Erythroblast (primary cell): ENCODE measurements at regions not wholly inside any gene's neighbourhood (a gene's known extent, or its start where the extent isn't known, plus 50 kb on each side); places are given as distances from the start of the nearest gene placed in this dataset.

ENCODE experiments used
- DNase-seq, 2 experiments: peaks; one replicate each; lab custom pipeline; 2025; lab: John Stamatoyannopoulos, UW
- GATA1 ChIP-seq: IDR thresholded peaks from 2 replicates; pipeline ENCODE4 v1.6.1; 2011; ENCODE audit warnings: low read depth, mild to moderate bottlenecking, control low read depth, low read length, moderate library complexity
- POLR2A ChIP-seq: IDR thresholded peaks from 2 replicates; pipeline ENCODE4 v1.6.1; 2011; ENCODE audit warnings: mild to moderate bottlenecking, low read length

GRCh38 chr4:22129454-22130029 is 181.0 kb upstream of the KCNIP4 start:
- TF ChIP-seq POLR2A (no peak), GATA1 (no peak)
- DNase-seq, result peak; percentile 1 to 25

- no peak for DNase-seq
- TF ChIP-seq POLR2A (no peak), GATA1 (no peak)
These were observed 173.5 kb upstream of the KCNIP4 start for GRCh38 chr4:22122062-22122461.

DNA sequence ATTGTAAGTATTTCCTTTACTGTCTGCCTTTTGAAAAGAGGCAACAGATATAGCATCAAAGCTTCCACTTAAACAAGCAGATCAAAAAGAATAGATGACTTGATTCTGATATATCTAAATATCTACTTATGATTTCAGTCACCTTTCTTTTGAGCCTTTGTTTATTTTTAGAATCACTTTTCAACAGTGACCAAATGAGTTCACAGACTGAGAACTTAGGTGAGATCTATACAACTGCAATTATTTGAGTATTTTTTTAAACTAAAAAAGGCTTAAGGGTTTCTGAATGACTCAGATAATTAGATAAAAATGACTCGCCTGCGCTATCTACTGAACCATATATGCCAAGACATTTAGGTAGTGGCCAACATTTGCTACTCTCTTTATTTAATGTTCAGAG is 166.7 kb upstream of the KCNIP4 start:
- no peak for DNase-seq
- no peak for TF ChIP-seq GATA1
- no peak for TF ChIP-seq POLR2A

DNA sequence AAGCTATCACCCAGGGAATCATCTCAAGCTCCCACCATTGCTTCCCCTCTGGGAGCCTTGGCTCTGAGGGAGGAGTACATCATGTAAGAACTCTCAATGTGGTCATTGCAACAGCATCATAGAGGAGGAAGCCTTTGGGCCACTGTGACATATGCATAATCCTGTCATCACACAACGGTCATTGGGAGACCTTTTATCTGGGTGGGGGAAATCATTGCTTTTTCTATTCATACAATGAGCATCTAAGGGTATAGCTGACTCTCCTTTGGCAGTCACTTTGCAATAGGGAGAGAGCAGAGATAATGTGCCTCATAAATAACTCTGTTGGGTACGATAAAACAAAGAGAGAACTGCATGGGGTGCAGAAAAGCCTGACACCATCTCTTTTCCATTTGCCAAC is 155.2 kb upstream of the KCNIP4 start:
- TF ChIP-seq GATA1, result no peak
- TF ChIP-seq POLR2A, result no peak
- no peak for DNase-seq

- TF ChIP-seq POLR2A (no peak), GATA1 (no peak)
- DNase-seq, result no peak
These were observed 151.3 kb upstream of the KCNIP4 start for GRCh38 chr4:22099896-22100295.

DNA sequence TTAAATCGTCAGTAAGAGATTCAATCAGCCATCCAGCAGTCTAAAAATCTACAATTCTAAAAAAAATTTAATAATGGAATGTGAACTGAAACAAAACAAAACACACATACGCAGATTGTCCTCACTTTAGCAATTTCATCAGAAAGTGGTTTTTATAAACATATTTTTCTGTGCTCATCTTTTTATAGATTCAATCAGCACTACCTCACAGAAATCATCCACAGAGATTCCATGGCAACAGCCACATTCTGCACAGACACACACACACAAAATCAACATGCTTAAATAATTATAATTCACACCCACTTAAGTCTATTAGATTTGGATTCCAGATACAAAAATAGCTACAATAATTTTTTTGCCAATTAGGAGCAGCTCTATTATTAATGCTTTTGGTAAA is 149.0 kb upstream of the KCNIP4 start:
- TF ChIP-seq POLR2A, result no peak
- DNase-seq, result no peak

DNA sequence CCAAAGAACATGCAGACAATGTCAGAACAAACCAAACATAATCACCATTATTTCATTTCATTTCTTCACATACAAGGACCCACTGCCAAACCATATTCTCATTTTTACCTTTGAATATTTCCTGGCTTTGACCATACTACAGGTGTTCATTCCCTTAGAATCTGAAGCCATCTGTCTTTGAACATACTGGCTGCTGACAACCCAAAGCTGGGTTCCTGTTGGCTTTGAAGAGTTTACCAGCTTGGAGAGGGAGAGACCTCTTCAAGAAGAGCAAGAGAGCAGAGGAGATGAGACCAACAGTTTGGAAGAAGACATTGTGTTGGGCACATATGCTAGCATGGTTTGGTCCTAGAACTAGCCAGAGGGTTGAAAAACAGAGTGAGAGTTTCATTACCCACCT is 145.6 kb upstream of the KCNIP4 start:
- no peak for DNase-seq
- no peak for TF ChIP-seq POLR2A
- TF ChIP-seq GATA1, result no peak

- TF ChIP-seq GATA1, result no peak
- no peak for TF ChIP-seq POLR2A
- DNase-seq, result no peak
These were observed 144.6 kb upstream of the KCNIP4 start for GRCh38 chr4:22093126-22093525.

GRCh38 chr4:22091906-22092305 is 143.3 kb upstream of the KCNIP4 start:
- no peak for DNase-seq
- TF ChIP-seq GATA1 (no peak), POLR2A (no peak)

GRCh38 chr4:22091352-22091717 is 142.8 kb upstream of the KCNIP4 start:
- no peak for DNase-seq
- TF ChIP-seq GATA1, result no peak
- no peak for TF ChIP-seq POLR2A

- TF ChIP-seq POLR2A (no peak), GATA1 (no peak)
- no peak for DNase-seq
These were observed 142.2 kb upstream of the KCNIP4 start for GRCh38 chr4:22090661-22091351.

- no peak for DNase-seq
- no peak for TF ChIP-seq GATA1
- no peak for TF ChIP-seq POLR2A
These were observed 129.0 kb upstream of the KCNIP4 start for GRCh38 chr4:22077571-22077970.

- TF ChIP-seq GATA1 (no peak), POLR2A (no peak)
- no peak for DNase-seq
These were observed 124.2 kb upstream of the KCNIP4 start for GRCh38 chr4:22072726-22073125.

DNA sequence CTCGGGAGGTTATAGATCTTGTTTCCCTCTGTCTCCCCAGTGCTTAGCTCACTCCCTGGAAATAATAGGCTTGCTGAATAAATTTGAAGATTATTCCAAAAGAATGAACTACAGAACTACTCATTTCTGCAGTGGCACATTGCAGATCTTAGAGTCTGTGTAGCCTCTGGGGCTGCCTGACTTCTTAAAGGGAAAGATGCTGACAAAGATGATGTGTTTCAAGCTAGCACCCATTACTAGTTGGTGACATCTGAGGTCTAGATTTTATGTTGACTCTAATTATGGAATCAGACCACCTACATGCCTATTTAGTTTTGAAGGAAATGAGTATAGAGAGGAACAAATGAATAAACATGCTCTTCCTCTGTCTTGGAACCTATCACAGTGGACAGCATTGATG is 123.7 kb upstream of the KCNIP4 start:
- TF ChIP-seq GATA1, result no peak
- no peak for TF ChIP-seq POLR2A
- DNase-seq, result no peak

- no peak for DNase-seq
- TF ChIP-seq GATA1, result no peak
- TF ChIP-seq POLR2A, result no peak
These were observed 123.2 kb upstream of the KCNIP4 start for GRCh38 chr4:22071749-22072148.
